ENCODE measurements at regions not wholly inside any gene's neighbourhood (a gene's known extent, or its start where the extent isn't known, plus 50 kb on each side); places are given as distances from the start of the nearest gene placed in this dataset.

DNA sequence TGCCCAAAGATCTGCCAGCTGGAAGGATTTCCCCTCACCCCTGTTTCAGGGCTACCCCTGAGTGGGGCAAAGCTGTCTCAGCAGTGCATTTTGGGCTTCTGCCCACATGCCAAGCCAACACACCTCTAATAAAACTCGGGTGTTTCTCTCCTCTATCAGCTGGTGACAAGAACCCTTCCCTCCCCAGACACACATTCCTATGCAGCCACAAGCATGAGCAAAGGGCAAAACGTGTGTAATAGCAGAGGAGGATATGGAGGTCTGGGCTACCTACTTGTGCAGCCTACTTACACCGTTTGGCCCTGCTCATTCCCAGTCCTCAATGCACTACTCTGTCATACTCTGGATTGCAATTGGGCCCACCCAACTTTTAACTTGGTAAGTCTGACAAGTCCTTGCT lies 101.3 kb downstream of the IYD start:
- H4K20me1 ChIP-seq (ENCODE audit: low read depth, low read length): no peaks in the 10 kb centered on the region
- no peaks in the 10 kb centered on the region for H3K79me2 ChIP-seq (ENCODE audit: insufficient read depth, low read length)
- H3K27ac ChIP-seq (ENCODE audit: low read depth, low read length): no peak overlapping the region
- no peaks in the 10 kb centered on the region for H3K27me3 ChIP-seq (ENCODE audit: low read length)
- no peaks in the 10 kb centered on the region for H3K9me2 ChIP-seq (replicated peaks; ENCODE audit: insufficient read depth, low read length)
- H3K9ac ChIP-seq (ENCODE audit: low read length): no peak overlapping the region
- H3K9me3 ChIP-seq (ENCODE audit: insufficient read depth, low read length): no peaks in the 10 kb centered on the region
- H3F3A ChIP-seq (ENCODE audit: insufficient read depth): no peaks in the 10 kb centered on the region
- no peaks in the 10 kb centered on the region for H3K36me3 ChIP-seq (ENCODE audit: low read length)
- H3K4me3 ChIP-seq (ENCODE audit: insufficient read depth, low read length, poor library complexity, severe bottlenecking): no peak overlapping the region
- H3K4me2 ChIP-seq (ENCODE audit: low read depth, low read length, poor library complexity, severe bottlenecking): no peak overlapping the region
- H2AFZ ChIP-seq (ENCODE audit: low read depth, low read length, severe bottlenecking): no peak overlapping the region
- TF ChIP-seq, protein P1, sequence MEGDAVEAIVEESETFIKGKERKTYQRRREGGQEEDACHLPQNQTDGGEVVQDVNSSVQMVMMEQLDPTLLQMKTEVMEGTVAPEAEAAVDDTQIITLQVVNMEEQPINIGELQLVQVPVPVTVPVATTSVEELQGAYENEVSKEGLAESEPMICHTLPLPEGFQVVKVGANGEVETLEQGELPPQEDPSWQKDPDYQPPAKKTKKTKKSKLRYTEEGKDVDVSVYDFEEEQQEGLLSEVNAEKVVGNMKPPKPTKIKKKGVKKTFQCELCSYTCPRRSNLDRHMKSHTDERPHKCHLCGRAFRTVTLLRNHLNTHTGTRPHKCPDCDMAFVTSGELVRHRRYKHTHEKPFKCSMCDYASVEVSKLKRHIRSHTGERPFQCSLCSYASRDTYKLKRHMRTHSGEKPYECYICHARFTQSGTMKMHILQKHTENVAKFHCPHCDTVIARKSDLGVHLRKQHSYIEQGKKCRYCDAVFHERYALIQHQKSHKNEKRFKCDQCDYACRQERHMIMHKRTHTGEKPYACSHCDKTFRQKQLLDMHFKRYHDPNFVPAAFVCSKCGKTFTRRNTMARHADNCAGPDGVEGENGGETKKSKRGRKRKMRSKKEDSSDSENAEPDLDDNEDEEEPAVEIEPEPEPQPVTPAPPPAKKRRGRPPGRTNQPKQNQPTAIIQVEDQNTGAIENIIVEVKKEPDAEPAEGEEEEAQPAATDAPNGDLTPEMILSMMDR (IDR thresholded peaks at IDR 0.05; ENCODE audit: insufficient read depth, low read length, poor library complexity, severe bottlenecking): no peak

DNA sequence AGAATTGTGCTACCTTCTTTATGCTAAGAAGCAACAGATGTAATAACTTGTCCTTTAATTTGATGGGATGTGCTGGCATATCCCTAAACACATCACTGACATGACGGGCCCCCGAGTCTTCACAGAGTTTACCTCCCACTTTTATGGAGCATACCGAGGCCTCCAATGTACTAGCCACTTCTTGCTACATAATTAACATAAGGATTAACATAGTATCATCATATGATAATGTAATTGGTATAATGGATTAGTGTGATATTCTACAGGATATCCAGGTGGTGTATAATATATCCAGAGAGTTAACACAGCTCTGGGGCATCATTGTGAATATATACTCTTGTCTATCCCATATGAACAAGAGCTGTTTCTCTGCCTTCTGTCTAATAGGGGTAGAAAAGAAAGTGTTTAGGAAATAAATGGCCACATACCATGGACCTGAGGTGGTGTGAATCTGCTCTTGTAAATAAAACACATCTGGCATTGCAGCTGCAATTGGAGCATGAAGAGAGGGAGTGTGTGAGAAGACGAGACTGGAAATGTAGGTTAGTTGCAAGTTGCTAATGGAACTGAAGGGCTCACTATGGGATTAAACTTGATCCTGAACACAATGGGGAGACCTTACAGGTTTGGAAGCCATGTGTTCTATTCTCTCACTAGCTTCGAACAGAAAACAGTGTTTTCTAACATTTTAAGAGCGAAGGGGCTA lies 102.3 kb downstream of the IYD start:
- Histone ChIP-seq H3K79me2 (ENCODE audit: insufficient read depth, low read length) (no peaks in the 10 kb centered on the region), H4K20me1 (ENCODE audit: low read depth, low read length) (no peaks in the 10 kb centered on the region), H3K4me3 (ENCODE audit: insufficient read depth, low read length, poor library complexity, severe bottlenecking) (no peak overlapping the region), H3K9me3 (ENCODE audit: insufficient read depth, low read length) (no peaks in the 10 kb centered on the region), H3K4me2 (ENCODE audit: low read depth, low read length, poor library complexity, severe bottlenecking) (no peak overlapping the region), H3K9me2 (replicated peaks; ENCODE audit: insufficient read depth, low read length) (no peaks in the 10 kb centered on the region), H2AFZ (ENCODE audit: low read depth, low read length, severe bottlenecking) (no peak overlapping the region), H3F3A (ENCODE audit: insufficient read depth) (no peaks in the 10 kb centered on the region), H3K27me3 (ENCODE audit: low read length) (no peaks in the 10 kb centered on the region), H3K27ac (ENCODE audit: low read depth, low read length) (no peak overlapping the region), H3K36me3 (ENCODE audit: low read length) (no peaks in the 10 kb centered on the region), H3K9ac (ENCODE audit: low read length) (no peak overlapping the region)
- TF ChIP-seq EZH2phosphoT487 (conservative IDR thresholded peaks at IDR 0.05; ENCODE audit: low read length): no peak
- TF ChIP-seq, protein P1 (IDR thresholded peaks at IDR 0.05; ENCODE audit: insufficient read depth, low read length, poor library complexity, severe bottlenecking): no peak

DNA sequence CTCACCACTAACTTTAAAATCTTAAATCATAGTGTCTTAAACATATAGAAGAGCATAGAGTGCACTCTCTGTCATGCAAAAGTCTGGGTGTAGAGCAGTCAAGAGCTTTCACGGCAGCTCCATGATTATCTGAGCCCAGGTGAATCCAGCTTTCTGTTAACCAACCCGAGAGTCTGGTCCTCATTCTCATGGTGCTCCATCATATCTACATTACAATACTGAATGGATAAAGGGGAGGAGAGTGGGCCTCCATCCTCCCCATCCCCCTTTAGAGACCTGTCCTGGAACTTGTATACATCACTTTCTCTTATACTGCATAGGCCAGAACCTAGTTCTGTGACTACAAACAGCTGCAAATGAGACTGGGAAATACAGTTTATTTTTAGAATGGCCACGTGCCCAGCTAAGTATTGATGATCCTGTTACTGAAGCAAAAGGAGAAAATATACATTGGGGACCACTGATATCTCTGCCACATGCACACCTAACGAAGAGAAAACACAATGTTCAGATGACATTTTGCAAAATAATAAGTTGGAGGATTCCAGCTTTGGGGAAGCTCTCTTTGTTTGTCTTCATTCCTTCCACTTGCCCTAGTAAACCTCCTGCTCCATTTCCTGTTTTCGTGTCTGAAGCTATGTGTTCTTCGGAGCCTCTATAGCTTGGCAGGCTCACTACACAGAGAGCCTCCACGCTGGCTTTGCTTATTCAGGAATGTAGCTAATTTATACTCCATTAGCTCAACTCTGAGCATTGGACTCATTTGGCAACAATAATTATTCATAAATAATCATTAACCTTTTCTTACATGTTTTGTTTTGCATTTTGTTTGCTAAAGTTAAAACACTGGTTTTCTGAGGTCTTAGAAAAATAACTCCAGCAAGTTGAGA lies 110.1 kb downstream of the IYD start:
- no peak overlapping the region for H2AFZ ChIP-seq (ENCODE audit: low read depth, low read length, severe bottlenecking)
- no peaks in the 10 kb centered on the region for H3K9me3 ChIP-seq (ENCODE audit: insufficient read depth, low read length)
- H3K79me2 ChIP-seq (ENCODE audit: insufficient read depth, low read length): no peaks in the 10 kb centered on the region
- H3K4me3 ChIP-seq (ENCODE audit: insufficient read depth, low read length, poor library complexity, severe bottlenecking): no peak overlapping the region
- no peaks in the 10 kb centered on the region for H3K9me2 ChIP-seq (replicated peaks; ENCODE audit: insufficient read depth, low read length)
- H3K27ac ChIP-seq (ENCODE audit: low read depth, low read length): no peak overlapping the region
- H4K20me1 ChIP-seq (ENCODE audit: low read depth, low read length): no peaks in the 10 kb centered on the region
- H3K4me2 ChIP-seq (ENCODE audit: low read depth, low read length, poor library complexity, severe bottlenecking): no peak overlapping the region
- no peaks in the 10 kb centered on the region for H3K27me3 ChIP-seq (ENCODE audit: low read length)
- no peak overlapping the region for H3K9ac ChIP-seq (ENCODE audit: low read length)
- H3F3A ChIP-seq (ENCODE audit: insufficient read depth): no peaks in the 10 kb centered on the region
- TF ChIP-seq, protein P1 (IDR thresholded peaks at IDR 0.05; ENCODE audit: insufficient read depth, low read length, poor library complexity, severe bottlenecking): no peak
- no peak for TF ChIP-seq EZH2phosphoT487 (conservative IDR thresholded peaks at IDR 0.05; ENCODE audit: low read length)
- H3K36me3 ChIP-seq (ENCODE audit: low read length): no peaks in the 10 kb centered on the region
